A673 (cell line): ENCODE measurements at regions not wholly inside any gene's neighbourhood (a gene's known extent, or its start where the extent isn't known, plus 50 kb on each side); places are given as distances from the start of the nearest gene placed in this dataset.

Source experiments
- EZH2 ChIP-seq: fragments of 200-600 bp; sonication (generic); IDR thresholded peaks from 2 replicates; pipeline ENCODE4 v1.6.1; 2017; ENCODE audit warnings: borderline replicate concordance, low read depth, mild to moderate bottlenecking, mixed read lengths, antibody characterized with exemption, low read length; ENCODE audit not compliant: poor library complexity, severe bottlenecking
- TF ChIP-seq, protein P1 (sequence below): fragments of 300-800, 200-600 bp; sonication (generic); conservative IDR thresholded peaks from 2 replicates; pipeline ENCODE4 v1.5.1; 2017; ENCODE audit warnings: low read depth, mild to moderate bottlenecking, antibody characterized with exemption, low read length, moderate library complexity, mixed read lengths

DNA sequence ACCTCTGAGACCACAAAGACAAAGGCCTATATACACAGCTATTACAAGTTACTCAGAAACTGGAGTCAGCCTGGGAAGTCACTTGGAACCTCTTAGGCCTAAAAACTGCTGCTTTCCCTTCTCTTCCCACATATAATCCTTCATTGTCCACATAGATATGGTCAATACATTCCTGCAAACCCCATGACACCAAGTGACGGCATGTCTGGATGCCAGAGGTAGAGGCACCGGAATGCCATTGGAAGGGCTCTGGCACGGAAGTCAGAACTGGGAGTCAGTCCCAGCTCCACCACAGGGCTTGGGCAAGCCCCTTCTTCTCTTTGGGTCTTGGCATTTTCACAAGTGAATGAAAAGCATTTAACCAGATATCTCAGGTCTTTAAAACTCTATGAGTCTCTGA lies 204.7 kb downstream of the MATN1 start:
- TF ChIP-seq, protein P1, sequence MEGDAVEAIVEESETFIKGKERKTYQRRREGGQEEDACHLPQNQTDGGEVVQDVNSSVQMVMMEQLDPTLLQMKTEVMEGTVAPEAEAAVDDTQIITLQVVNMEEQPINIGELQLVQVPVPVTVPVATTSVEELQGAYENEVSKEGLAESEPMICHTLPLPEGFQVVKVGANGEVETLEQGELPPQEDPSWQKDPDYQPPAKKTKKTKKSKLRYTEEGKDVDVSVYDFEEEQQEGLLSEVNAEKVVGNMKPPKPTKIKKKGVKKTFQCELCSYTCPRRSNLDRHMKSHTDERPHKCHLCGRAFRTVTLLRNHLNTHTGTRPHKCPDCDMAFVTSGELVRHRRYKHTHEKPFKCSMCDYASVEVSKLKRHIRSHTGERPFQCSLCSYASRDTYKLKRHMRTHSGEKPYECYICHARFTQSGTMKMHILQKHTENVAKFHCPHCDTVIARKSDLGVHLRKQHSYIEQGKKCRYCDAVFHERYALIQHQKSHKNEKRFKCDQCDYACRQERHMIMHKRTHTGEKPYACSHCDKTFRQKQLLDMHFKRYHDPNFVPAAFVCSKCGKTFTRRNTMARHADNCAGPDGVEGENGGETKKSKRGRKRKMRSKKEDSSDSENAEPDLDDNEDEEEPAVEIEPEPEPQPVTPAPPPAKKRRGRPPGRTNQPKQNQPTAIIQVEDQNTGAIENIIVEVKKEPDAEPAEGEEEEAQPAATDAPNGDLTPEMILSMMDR, result no peak
- no peak for TF ChIP-seq EZH2
